ENCODE measurements at regions not wholly inside any gene's neighbourhood (a gene's known extent, or its start where the extent isn't known, plus 50 kb on each side); places are given as distances from the start of the nearest gene placed in this dataset.

- TF ChIP-seq NFIC (IDR thresholded peaks at IDR 0.05; ENCODE audit: low read length) (no peak), FIP1L1 (IDR thresholded peaks at IDR 0.05; ENCODE audit: borderline replicate concordance, insufficient read depth, low read depth, low read length) (no peak), SP1 (IDR thresholded peaks at IDR 0.05) (no peak), SP1 (CRISPR knock-in tag; IDR thresholded peaks at IDR 0.05) (no peak), MYC (CRISPR knock-in tag; IDR thresholded peaks at IDR 0.05; ENCODE audit: borderline replicate concordance) (no peak), TARDBP (CRISPR knock-in tag; IDR thresholded peaks at IDR 0.05) (no peak), POLR2AphosphoS5 (IDR thresholded peaks at IDR 0.05; ENCODE audit: low read depth, low read length) (no peak)
Measured at GRCh38 chr18:11387880-11388279, 221.5 kb upstream of the SLC35G4 start.
